GM21717 (cell line): ENCODE measurements at regions not wholly inside any gene's neighbourhood (a gene's known extent, or its start where the extent isn't known, plus 50 kb on each side); places are given as distances from the start of the nearest gene placed in this dataset.

Experiments
- ATAC-seq: cut with Tn5 transposase; IDR thresholded peaks from one replicate; pipeline ENCODE4 v1.9.1; 2021; ENCODE audit warnings: mild to moderate bottlenecking, moderate library complexity; ENCODE audit not compliant: unreplicated experiment

DNA sequence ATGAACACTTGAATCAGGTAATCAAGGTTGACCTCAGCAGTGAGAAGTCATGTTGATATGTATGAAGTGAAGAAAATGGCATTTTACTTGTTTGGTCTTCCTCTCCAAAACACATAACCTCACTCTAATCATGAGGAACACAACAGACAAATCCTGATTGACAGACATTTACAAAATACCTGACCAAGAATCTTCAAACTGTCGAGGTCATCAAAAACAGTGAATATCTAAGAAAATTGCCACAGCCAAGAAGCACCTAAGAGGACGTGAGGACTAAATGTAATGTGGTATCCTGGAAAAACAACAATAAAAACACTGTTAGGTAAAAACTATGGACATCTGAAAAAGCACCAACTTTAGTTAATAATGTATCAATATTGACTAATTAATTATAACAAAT, 129.5 kb upstream of the MAGEB18 start:
- no peak for ATAC-seq

- no peak for ATAC-seq
Observed at GRCh38 chrX:26019386-26019785, 118.8 kb upstream of the MAGEB18 start.

DNA sequence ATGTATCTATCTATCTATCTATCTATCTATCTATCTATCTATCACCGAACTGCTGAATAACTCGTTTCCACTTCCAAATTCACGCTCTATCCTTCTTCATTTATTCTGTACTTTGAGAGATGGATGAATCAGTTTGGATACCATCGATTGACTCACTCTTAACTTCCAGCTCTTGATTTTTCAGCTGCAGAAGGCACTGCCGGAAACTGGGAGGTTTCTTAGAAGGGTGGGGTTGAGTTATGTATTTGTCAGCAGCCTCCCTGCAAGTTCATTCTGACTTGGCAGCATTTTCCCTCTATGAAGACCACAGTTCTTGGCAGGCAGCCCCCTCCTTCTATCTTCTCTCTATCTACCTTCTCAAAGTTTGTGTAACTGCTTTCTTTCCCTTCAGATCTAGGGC, 112.0 kb upstream of the MAGEB18 start:
- ATAC-seq: no peak

GRCh38 chrX:26032111-26032912, 105.8 kb upstream of the MAGEB18 start:
- ATAC-seq: no peak

DNA sequence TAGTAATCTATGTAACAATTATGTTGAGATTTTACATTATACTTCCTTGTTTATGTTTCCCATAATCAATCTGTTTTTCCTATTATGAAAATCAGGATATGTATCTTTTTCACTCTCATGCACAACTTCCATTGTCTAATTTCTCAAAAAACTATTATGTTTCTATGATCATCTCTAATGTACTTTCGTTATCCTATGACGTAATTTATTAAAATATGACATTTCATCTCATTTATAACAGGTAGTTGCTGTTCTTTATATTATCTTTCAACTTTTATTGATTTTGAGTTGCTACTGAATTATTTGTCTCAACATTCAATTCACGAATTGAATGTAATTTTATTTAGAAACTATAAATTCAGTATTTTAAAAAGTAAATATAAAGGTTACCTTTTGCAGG, 100.8 kb upstream of the MAGEB18 start:
- ATAC-seq: no peak

GRCh38 chrX:26050099-26050498, 88.0 kb upstream of the MAGEB18 start:
- ATAC-seq: no peak

- no peak for ATAC-seq
Observed at GRCh38 chrX:26070882-26071281, 67.3 kb upstream of the MAGEB18 start.

DNA sequence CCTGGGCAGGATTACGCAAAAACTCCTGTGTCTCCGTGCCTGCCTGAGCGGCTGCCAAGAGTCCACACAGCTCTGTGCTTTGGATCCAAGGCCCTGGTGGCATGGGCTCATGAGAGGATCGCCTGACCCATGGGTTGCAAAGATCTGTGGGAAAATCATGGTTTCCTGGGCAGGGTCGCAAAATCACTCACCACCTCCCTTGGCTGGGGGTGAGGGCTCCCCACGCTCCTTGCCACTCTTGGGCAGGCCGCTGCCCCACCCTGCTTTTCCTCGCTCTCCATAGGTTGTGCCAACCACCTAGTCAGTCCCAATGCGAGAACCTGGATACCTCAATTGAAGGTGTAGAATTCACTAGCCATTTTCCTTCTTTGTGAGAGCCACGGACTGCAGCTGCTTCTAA, 66.5 kb upstream of the MAGEB18 start:
- ATAC-seq: no peak

DNA sequence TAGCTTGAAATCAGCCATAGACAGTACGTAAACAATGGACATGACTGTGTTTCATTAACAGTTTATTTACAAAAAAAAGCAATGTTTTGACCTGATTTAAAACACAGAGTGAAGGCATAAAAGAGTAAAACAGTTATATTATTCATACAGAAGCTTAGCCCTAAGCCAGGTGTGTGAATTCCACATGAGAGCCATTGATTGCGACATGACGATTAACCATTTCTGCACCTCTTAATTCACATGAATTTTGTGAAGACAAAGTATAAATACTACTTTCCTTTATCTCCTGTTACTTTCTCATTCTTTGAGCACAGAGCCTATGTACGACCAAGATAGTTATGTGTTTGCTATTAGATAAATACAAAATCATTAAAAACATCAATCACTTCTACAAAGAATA, 55.0 kb upstream of the MAGEB18 start:
- ATAC-seq: no peak
